ENCODE measurements at regions not wholly inside any gene's neighbourhood (a gene's known extent, or its start where the extent isn't known, plus 50 kb on each side); places are given as distances from the start of the nearest gene placed in this dataset.

- Histone ChIP-seq H3K36me3 (ENCODE audit: control insufficient read depth, insufficient read depth, low read length) (no peaks in the 10 kb centered on the region), H2AK9ac (replicated peaks; ENCODE audit: low read depth, low read length, poor library complexity) (no peak overlapping the region), H4K8ac (ENCODE audit: low read depth in 2 of 2, low read length in 2 of 2) (no peak overlapping the region), H3K18ac (ENCODE audit: low read depth, low read length) (no peak overlapping the region), H3K56ac (ENCODE audit: extremely low read depth, insufficient read depth, low read length) (no peak overlapping the region), H3K27me3 (ENCODE audit: control insufficient read depth, insufficient read depth, low read length) (no peaks in the 10 kb centered on the region), H2BK5ac (ENCODE audit: low read depth, low read length, poor library complexity, severe bottlenecking) (no peak overlapping the region), H3K79me1 (ENCODE audit: low read depth in 1 of 2, low read length in 2 of 2) (no peaks in the 10 kb centered on the region), H4K91ac (ENCODE audit: insufficient read depth, low read depth, low read length) (no peak overlapping the region), H2AK5ac (ENCODE audit: low read depth, low read length) (no peak overlapping the region), H2AFZ (replicated peaks; ENCODE audit: low read length, poor library complexity) (no peak overlapping the region), H3K4me1 (ENCODE audit: control insufficient read depth, insufficient read depth, low read length) (no peaks in the 10 kb centered on the region), H3K9ac (ENCODE audit: low read depth, low read length) (no peak overlapping the region), H3K27ac (ENCODE audit: insufficient read depth, low read length) (no peak overlapping the region), H3K4me3 (ENCODE audit: insufficient read depth, low read depth, low read length) (no peak overlapping the region), H3K9me3 (ENCODE audit: control insufficient read depth, insufficient read depth, low read length) (no peaks in the 10 kb centered on the region), H3K4ac (ENCODE audit: low read depth, low read length) (no peak overlapping the region), H3K14ac (replicated peaks; ENCODE audit: low read depth, low read length) (no peak overlapping the region), H2BK20ac (ENCODE audit: low read depth, low read length) (no peak overlapping the region), H2BK15ac (ENCODE audit: low read depth, low read length) (no peak overlapping the region), H3K9me1 (ENCODE audit: insufficient read depth, low read length) (no peaks in the 10 kb centered on the region), H4K5ac (ENCODE audit: low read depth, low read length) (no peak overlapping the region), H4K20me1 (ENCODE audit: insufficient read depth, low read length) (no peaks in the 10 kb centered on the region), H3K4me2 (ENCODE audit: low read depth, low read length) (no peak overlapping the region), H2BK120ac (ENCODE audit: low read depth, low read length) (no peak overlapping the region), H3K23ac (ENCODE audit: low read depth, low read length) (no peak overlapping the region)
- POLR2A ChIA-PET (ENCODE audit: unreplicated experiment), result no interaction called here
- no peak for DNase-seq
- WGBS, 2 experiments (ENCODE audit: extremely low coverage in 2 of 2, insufficient read length in 1 of 2), result no CpG with 5 or more reads among the region's 2 CpGs
- no peak for ATAC-seq (ENCODE audit: low read depth)
- dilution Hi-C loops (cut with HindIII; ENCODE audit: low sequenced_read_pairs, unreplicated experiment) (no loop called here), intact Hi-C loops (cut with micrococcal nuclease) (loop anchor here (5.0 to 10.0 kb wide), 6 partner anchors 159 to 1812 kb away; no protein-coding TSS in a partner anchor), in situ Hi-C loops (cut with MboI; ENCODE audit: low sequenced_read_pairs) (loop anchor here (10.0 to 25.0 kb wide), 2 partner anchors 402 to 739 kb away; no protein-coding TSS in a partner anchor)
- no TSS peak for BruUV-seq (replicated peaks)
- CTCF ChIA-PET, result no interaction called here
- TF ChIP-seq BHLHE40 (IDR thresholded peaks at IDR 0.05; ENCODE audit: low read depth, low read length) (no peak), MAFK (IDR thresholded peaks at IDR 0.05; ENCODE audit: low read depth, low read length) (peak; percentile 68)
These were observed 409.4 kb downstream of the PCDH18 start for GRCh38 chr4:137122876-137123275.

All from IMR-90 (cell line).